Inflammatory macrophage treated with lipopolysaccharide for 4 hours (primary cell): ENCODE measurements at regions not wholly inside any gene's neighbourhood (a gene's known extent, or its start where the extent isn't known, plus 50 kb on each side); places are given as distances from the start of the nearest gene placed in this dataset.
A peak's percentile ranks its signal among the peaks of the same experiment; 100 is the strongest.
"Not testable (repeated sequence)": the region's sequence is repeated elsewhere in the genome, so short reads cannot be mapped to it uniquely, and the experiment has no call there.

ENCODE experiments used
- DNase-seq: peaks from one replicate; pipeline ENCODE4 v3.0.0-alpha.2; 2020

GRCh38 chr4:38529189-38530115 lies 134.5 kb upstream of the KLF3 start:
- DNase-seq: peak; percentile 94

GRCh38 chr4:38530486-38530885 lies 133.5 kb upstream of the KLF3 start:
- DNase-seq: no peak

GRCh38 chr4:38531141-38531727 lies 132.8 kb upstream of the KLF3 start:
- DNase-seq: peak; percentile 80

GRCh38 chr4:38532908-38533499 lies 131.0 kb upstream of the KLF3 start:
- peak; percentile 30 for DNase-seq

GRCh38 chr4:38534344-38535045 lies 129.5 kb upstream of the KLF3 start:
- DNase-seq: peak; percentile 44

- not testable (repeated sequence) for DNase-seq
Measured at GRCh38 chr4:38535071-38535470, 128.9 kb upstream of the KLF3 start.

GRCh38 chr4:38535717-38536116 lies 128.3 kb upstream of the KLF3 start:
- no peak for DNase-seq

- no peak for DNase-seq
Measured at GRCh38 chr4:38536716-38537115, 127.3 kb upstream of the KLF3 start.

- no peak for DNase-seq
Measured at GRCh38 chr4:38537666-38538065, 126.3 kb upstream of the KLF3 start.

GRCh38 chr4:38538517-38538916 lies 125.5 kb upstream of the KLF3 start:
- no peak for DNase-seq

- DNase-seq: no peak
Measured at GRCh38 chr4:38539501-38539900, 124.5 kb upstream of the KLF3 start.

GRCh38 chr4:38547052-38547451 lies 116.9 kb upstream of the KLF3 start:
- DNase-seq: no peak

GRCh38 chr4:38548256-38548655 lies 115.7 kb upstream of the KLF3 start:
- no peak for DNase-seq

- DNase-seq: no peak
Measured at GRCh38 chr4:38559374-38559773, 104.6 kb upstream of the KLF3 start.

- DNase-seq: no peak
Measured at GRCh38 chr4:38560340-38560739, 103.7 kb upstream of the KLF3 start.

- no peak for DNase-seq
Measured at GRCh38 chr4:38560768-38561558, 103.0 kb upstream of the KLF3 start.

- peak; percentile 60 for DNase-seq
Measured at GRCh38 chr4:38562751-38563198, 101.2 kb upstream of the KLF3 start.

GRCh38 chr4:38563707-38564495 lies 100.1 kb upstream of the KLF3 start:
- DNase-seq: no peak

- no peak for DNase-seq
Measured at GRCh38 chr4:38565271-38566199, 98.5 kb upstream of the KLF3 start.

- DNase-seq: no peak
Measured at GRCh38 chr4:38566806-38567398, 97.1 kb upstream of the KLF3 start.
